ENCODE measurements at regions not wholly inside any gene's neighbourhood (a gene's known extent, or its start where the extent isn't known, plus 50 kb on each side); places are given as distances from the start of the nearest gene placed in this dataset.
"Not testable (repeated sequence)": the region's sequence is repeated elsewhere in the genome, so short reads cannot be mapped to it uniquely, and the experiment has no call there.

DNA sequence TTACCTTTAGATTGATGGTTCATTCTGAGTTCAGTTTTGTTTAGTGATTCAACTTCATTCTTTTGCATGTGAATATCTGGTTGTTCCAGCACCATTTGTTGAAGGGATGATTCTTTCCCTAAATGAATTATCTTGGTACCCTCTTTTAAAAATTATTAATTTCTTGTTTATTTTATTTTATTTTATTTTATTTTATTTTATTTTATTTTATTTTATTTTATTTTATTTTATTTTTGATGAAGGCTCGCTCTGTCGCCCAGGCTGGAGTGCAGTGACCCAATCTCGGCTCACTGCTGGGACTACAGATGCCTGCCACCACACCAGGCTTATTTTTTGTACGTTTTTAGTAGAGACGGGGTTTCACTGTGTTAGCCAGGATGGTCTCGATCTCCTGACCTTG, 141.4 kb upstream of the S1PR3 start:
- peaks cover 18% of the 10 kb centered on the region for H3K27me3 ChIP-seq (ENCODE audit: control insufficient read depth, insufficient read depth, low read length)
- not testable (repeated sequence) for H3K4me3 Mint-ChIP-seq; ATAC-seq (ENCODE audit: low read depth in 2 of 2); H3K27ac ChIP-seq (ENCODE audit: insufficient read depth, low read length, poor library complexity, severe bottlenecking); H3K9me3 ChIP-seq (ENCODE audit: control insufficient read depth in 2 of 2, low read length in 2 of 2); DNase-seq; H3K4me1 Mint-ChIP-seq; H3K4me3 ChIP-seq (ENCODE audit: low read depth, low read length); H3K36me3 Mint-ChIP-seq; H3K27ac Mint-ChIP-seq; H3K4me1 ChIP-seq (ENCODE audit: control insufficient read depth, insufficient read depth, low read length, poor library complexity, severe bottlenecking); H3K36me3 ChIP-seq (ENCODE audit: control insufficient read depth, insufficient read depth, low read length)
- peaks cover 42% of the 10 kb centered on the region for H3K27me3 Mint-ChIP-seq
- H3K9me3 Mint-ChIP-seq, result peaks cover 0 to 25% (median 4%) of the 10 kb centered on the region in 7 donors

DNA sequence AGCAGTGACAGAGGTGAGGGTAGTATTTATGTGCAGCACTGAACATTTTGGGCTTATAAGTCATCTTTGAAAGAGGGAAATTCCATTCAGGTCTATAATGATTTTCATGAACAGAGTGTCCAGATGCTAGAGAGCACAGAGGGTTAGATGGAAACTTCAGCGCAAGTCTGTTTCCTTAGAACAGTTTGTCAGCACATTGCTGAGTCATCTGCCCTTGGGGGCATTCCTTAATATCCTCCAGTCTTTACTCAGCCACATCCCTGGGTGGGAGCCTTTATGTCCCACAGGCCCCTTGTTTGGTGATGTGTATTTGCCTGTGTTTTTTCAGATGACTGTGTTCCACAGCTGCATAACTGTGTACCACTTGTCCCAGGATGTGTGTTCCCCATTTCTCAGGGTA, 138.5 kb upstream of the S1PR3 start:
- no peaks in the 10 kb centered on the region for H3K4me1 Mint-ChIP-seq
- peaks cover 46% of the 10 kb centered on the region for H3K27me3 Mint-ChIP-seq
- ATAC-seq (ENCODE audit: low read depth in 2 of 2), result no peak

GRCh38 chr9:88870627-88871026, 120.6 kb upstream of the S1PR3 start:
- no peak for DNase-seq
- ATAC-seq (ENCODE audit: low read depth in 2 of 2), result no peak
- Mint-ChIP-seq H3K27ac (no peak overlapping the region), H3K9me3 (peaks cover 0 to 12% (median 5%) of the 10 kb centered on the region in 7 donors), H3K27me3 (peaks cover 40% of the 10 kb centered on the region), H3K36me3 (no peaks in the 10 kb centered on the region), H3K4me1 (no peaks in the 10 kb centered on the region), H3K4me3 (no peak overlapping the region)
- no peaks in the 10 kb centered on the region for H3K4me1 ChIP-seq (ENCODE audit: control insufficient read depth, insufficient read depth, low read length, poor library complexity, severe bottlenecking)
- H3K36me3 ChIP-seq (ENCODE audit: control insufficient read depth, insufficient read depth, low read length), result no peaks in the 10 kb centered on the region
- H3K9me3 ChIP-seq (ENCODE audit: control insufficient read depth in 2 of 2, low read length in 2 of 2), result peaks cover 0 to 4% of the 10 kb centered on the region in 2 experiments
- no peak overlapping the region for H3K27ac ChIP-seq (ENCODE audit: insufficient read depth, low read length, poor library complexity, severe bottlenecking)
- no peak overlapping the region for H3K4me3 ChIP-seq (ENCODE audit: low read depth, low read length)
- peaks cover 5% of the 10 kb centered on the region for H3K27me3 ChIP-seq (ENCODE audit: control insufficient read depth, insufficient read depth, low read length)

More for the DNA sequence above, 138.5 kb upstream of the S1PR3 start:
- no peak for DNase-seq
- Histone ChIP-seq H3K27me3 (ENCODE audit: control insufficient read depth, insufficient read depth, low read length) (peaks cover 25% of the 10 kb centered on the region), H3K9me3 (ENCODE audit: control insufficient read depth in 2 of 2, low read length in 2 of 2) (peaks cover 0 to 13% of the 10 kb centered on the region in 2 experiments), H3K4me1 (ENCODE audit: control insufficient read depth, insufficient read depth, low read length, poor library complexity, severe bottlenecking) (no peaks in the 10 kb centered on the region), H3K27ac (ENCODE audit: insufficient read depth, low read length, poor library complexity, severe bottlenecking) (no peak overlapping the region), H3K4me3 (ENCODE audit: low read depth, low read length) (no peak overlapping the region), H3K36me3 (ENCODE audit: control insufficient read depth, insufficient read depth, low read length) (no peaks in the 10 kb centered on the region)
- no peaks in the 10 kb centered on the region for H3K36me3 Mint-ChIP-seq
- peaks cover under 1 to 21% (median 6%) of the 10 kb centered on the region in 7 donors for H3K9me3 Mint-ChIP-seq
- H3K27ac Mint-ChIP-seq, result no peak overlapping the region
- no peak overlapping the region for H3K4me3 Mint-ChIP-seq

DNA sequence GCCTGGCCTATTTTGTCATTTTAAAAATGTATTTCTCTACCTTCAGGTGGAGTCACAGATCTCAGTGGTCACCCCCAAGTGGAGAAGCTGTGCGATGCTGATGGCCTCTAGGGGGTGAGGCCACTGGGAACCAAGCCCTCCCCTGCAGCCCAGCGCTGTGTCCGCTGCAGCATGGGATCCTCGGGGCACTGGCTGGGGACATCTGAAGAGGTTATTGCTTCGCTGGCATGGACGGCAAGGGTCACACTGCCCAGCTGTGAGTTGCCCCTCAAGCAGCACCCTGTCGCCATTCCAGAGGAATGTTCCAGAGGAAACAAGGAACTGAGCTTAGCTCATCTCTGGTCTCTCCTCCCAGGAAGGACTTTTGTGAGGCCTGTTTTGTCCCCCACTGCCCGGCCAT, 119.6 kb upstream of the S1PR3 start:
- no peaks in the 10 kb centered on the region for H3K4me1 Mint-ChIP-seq

GRCh38 chr9:88872192-88872946, 118.9 kb upstream of the S1PR3 start:
- Histone ChIP-seq H3K36me3 (ENCODE audit: control insufficient read depth, insufficient read depth, low read length) (no peaks in the 10 kb centered on the region), H3K4me3 (ENCODE audit: low read depth, low read length) (no peak overlapping the region), H3K27ac (ENCODE audit: insufficient read depth, low read length, poor library complexity, severe bottlenecking) (no peak overlapping the region), H3K27me3 (ENCODE audit: control insufficient read depth, insufficient read depth, low read length) (peaks cover 4% of the 10 kb centered on the region), H3K9me3 (ENCODE audit: control insufficient read depth in 2 of 2, low read length in 2 of 2) (peaks cover 0 to 3% of the 10 kb centered on the region in 2 experiments), H3K4me1 (ENCODE audit: control insufficient read depth, insufficient read depth, low read length, poor library complexity, severe bottlenecking) (no peaks in the 10 kb centered on the region)
- Mint-ChIP-seq H3K27me3 (peaks cover 30% of the 10 kb centered on the region), H3K9me3 (peaks cover 0 to 12% (median 5%) of the 10 kb centered on the region in 7 donors), H3K27ac (no peak overlapping the region), H3K4me3 (no peak overlapping the region), H3K4me1 (no peaks in the 10 kb centered on the region), H3K36me3 (no peaks in the 10 kb centered on the region)
- DNase-seq (no peak), ATAC-seq (ENCODE audit: low read depth in 2 of 2) (no peak)

More for the DNA sequence above, 119.6 kb upstream of the S1PR3 start:
- Histone ChIP-seq H3K4me1 (ENCODE audit: control insufficient read depth, insufficient read depth, low read length, poor library complexity, severe bottlenecking) (no peaks in the 10 kb centered on the region), H3K4me3 (ENCODE audit: low read depth, low read length) (no peak overlapping the region), H3K9me3 (ENCODE audit: control insufficient read depth in 2 of 2, low read length in 2 of 2) (peaks cover 0 to 3% of the 10 kb centered on the region in 2 experiments), H3K27me3 (ENCODE audit: control insufficient read depth, insufficient read depth, low read length) (peaks cover 4% of the 10 kb centered on the region), H3K27ac (ENCODE audit: insufficient read depth, low read length, poor library complexity, severe bottlenecking) (no peak overlapping the region), H3K36me3 (ENCODE audit: control insufficient read depth, insufficient read depth, low read length) (no peaks in the 10 kb centered on the region)
- Mint-ChIP-seq H3K9me3 (peaks cover 0 to 12% (median 5%) of the 10 kb centered on the region in 7 donors), H3K36me3 (no peaks in the 10 kb centered on the region), H3K4me3 (no peak overlapping the region), H3K27me3 (peaks cover 37% of the 10 kb centered on the region), H3K27ac (no peak overlapping the region)
- no peak for DNase-seq
- ATAC-seq (ENCODE audit: low read depth in 2 of 2), result no peak

DNA sequence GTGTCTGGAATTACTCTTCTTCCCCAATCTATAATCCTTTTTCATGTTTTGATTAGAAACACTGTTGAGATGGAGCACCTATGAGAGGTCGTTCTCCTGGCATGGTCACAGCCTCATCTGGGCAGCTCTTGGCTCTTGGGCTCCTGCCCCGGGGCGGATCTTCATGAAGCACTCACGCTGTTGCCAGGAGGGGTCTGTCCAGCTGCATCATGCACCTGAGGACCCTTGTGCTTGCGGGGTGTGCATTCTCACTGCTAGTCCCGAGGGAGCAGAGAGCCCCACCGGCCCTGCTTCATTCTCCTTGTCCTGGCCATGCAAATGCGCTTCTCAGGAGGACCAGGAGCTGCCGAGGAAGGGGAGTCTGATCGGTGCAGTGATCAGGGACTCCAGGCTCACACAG, 117.6 kb upstream of the S1PR3 start:
- Histone ChIP-seq H3K9me3 (ENCODE audit: control insufficient read depth in 2 of 2, low read length in 2 of 2) (peaks cover 0 to 3% of the 10 kb centered on the region in 2 experiments), H3K4me1 (ENCODE audit: control insufficient read depth, insufficient read depth, low read length, poor library complexity, severe bottlenecking) (no peaks in the 10 kb centered on the region), H3K27ac (ENCODE audit: insufficient read depth, low read length, poor library complexity, severe bottlenecking) (no peak overlapping the region), H3K27me3 (ENCODE audit: control insufficient read depth, insufficient read depth, low read length) (peaks cover 4% of the 10 kb centered on the region), H3K36me3 (ENCODE audit: control insufficient read depth, insufficient read depth, low read length) (no peaks in the 10 kb centered on the region), H3K4me3 (ENCODE audit: low read depth, low read length) (no peak overlapping the region)
- no peak overlapping the region for H3K27ac Mint-ChIP-seq
- H3K27me3 Mint-ChIP-seq, result peaks cover 30% of the 10 kb centered on the region
- H3K4me3 Mint-ChIP-seq, result no peak overlapping the region
- no peak for ATAC-seq (ENCODE audit: low read depth in 2 of 2)
- no peaks in the 10 kb centered on the region for H3K36me3 Mint-ChIP-seq
- peaks cover 0 to 10% (median 5%) of the 10 kb centered on the region in 7 donors for H3K9me3 Mint-ChIP-seq
- no peak for DNase-seq
- no peaks in the 10 kb centered on the region for H3K4me1 Mint-ChIP-seq

- Histone ChIP-seq H3K27me3 (ENCODE audit: control insufficient read depth, insufficient read depth, low read length) (peaks cover 4% of the 10 kb centered on the region), H3K36me3 (ENCODE audit: control insufficient read depth, insufficient read depth, low read length) (no peaks in the 10 kb centered on the region), H3K4me1 (ENCODE audit: control insufficient read depth, insufficient read depth, low read length, poor library complexity, severe bottlenecking) (no peaks in the 10 kb centered on the region), H3K27ac (ENCODE audit: insufficient read depth, low read length, poor library complexity, severe bottlenecking) (no peak overlapping the region), H3K9me3 (ENCODE audit: control insufficient read depth in 2 of 2, low read length in 2 of 2) (peaks cover 0 to under 1% of the 10 kb centered on the region in 2 experiments), H3K4me3 (ENCODE audit: low read depth, low read length) (no peak overlapping the region)
- DNase-seq, result no peak
- H3K27ac Mint-ChIP-seq, result no peak overlapping the region
- H3K4me3 Mint-ChIP-seq, result no peak overlapping the region
- H3K36me3 Mint-ChIP-seq, result no peaks in the 10 kb centered on the region
- peaks cover 0 to 6% (median 2%) of the 10 kb centered on the region in 7 donors for H3K9me3 Mint-ChIP-seq
- ATAC-seq (ENCODE audit: low read depth in 2 of 2), result no peak
- H3K4me1 Mint-ChIP-seq, result no peaks in the 10 kb centered on the region
- peaks cover 26% of the 10 kb centered on the region for H3K27me3 Mint-ChIP-seq
Measured at GRCh38 chr9:88874391-88874790, 116.9 kb upstream of the S1PR3 start.

All from CD4-positive, CD25-positive, alpha-beta regulatory T cell (primary cell).